Islet of Langerhans (tissue), 1 donor: ENCODE measurements at regions not wholly inside any gene's neighbourhood (a gene's known extent, or its start where the extent isn't known, plus 50 kb on each side); places are given as distances from the start of the nearest gene placed in this dataset.
"Not testable (repeated sequence)": the region's sequence is repeated elsewhere in the genome, so short reads cannot be mapped to it uniquely, and the experiment has no call there.

Experiments
- FAIRE-seq: peaks from one replicate; lab custom pipeline; 2011; peaks lifted over from hg19 to GRCh38; lab: Jason Lieb, UNC

- no peak for FAIRE-seq
Observed at GRCh38 chr6:66369407-66369806, 662.4 kb upstream of the EYS start.

- FAIRE-seq: no peak
Observed at GRCh38 chr6:66362888-66363287, 655.9 kb upstream of the EYS start.

- no peak for FAIRE-seq
Observed at GRCh38 chr6:66361886-66362285, 654.9 kb upstream of the EYS start.

- no peak for FAIRE-seq
Observed at GRCh38 chr6:66357781-66358180, 650.8 kb upstream of the EYS start.

- FAIRE-seq: no peak
Observed at GRCh38 chr6:66355471-66355870, 648.4 kb upstream of the EYS start.

GRCh38 chr6:66344796-66345195 is 637.8 kb upstream of the EYS start:
- no peak for FAIRE-seq

GRCh38 chr6:66340736-66341135 is 633.7 kb upstream of the EYS start:
- FAIRE-seq: no peak

- FAIRE-seq: no peak
Observed at GRCh38 chr6:66336176-66336575, 629.1 kb upstream of the EYS start.

GRCh38 chr6:66328200-66328599 is 621.2 kb upstream of the EYS start:
- FAIRE-seq: no peak

GRCh38 chr6:66326228-66326627 is 619.2 kb upstream of the EYS start:
- FAIRE-seq: no peak

- no peak for FAIRE-seq
Observed at GRCh38 chr6:66321017-66321416, 614.0 kb upstream of the EYS start.

GRCh38 chr6:66307490-66307889 is 600.5 kb upstream of the EYS start:
- FAIRE-seq: no peak

- no peak for FAIRE-seq
Observed at GRCh38 chr6:66291905-66292304, 584.9 kb upstream of the EYS start.

GRCh38 chr6:66289889-66290288 is 582.9 kb upstream of the EYS start:
- no peak for FAIRE-seq

- FAIRE-seq: no peak
Observed at GRCh38 chr6:66278115-66278514, 571.1 kb upstream of the EYS start.

- no peak for FAIRE-seq
Observed at GRCh38 chr6:66277400-66277799, 570.4 kb upstream of the EYS start.

GRCh38 chr6:66265737-66266136 is 558.7 kb upstream of the EYS start:
- FAIRE-seq: no peak

- no peak for FAIRE-seq
Observed at GRCh38 chr6:66264376-66264775, 557.4 kb upstream of the EYS start.

GRCh38 chr6:66258731-66259487 is 551.9 kb upstream of the EYS start:
- not testable (repeated sequence) for FAIRE-seq

- no peak for FAIRE-seq
Observed at GRCh38 chr6:66245231-66245630, 538.2 kb upstream of the EYS start.

GRCh38 chr6:66238851-66239250 is 531.8 kb upstream of the EYS start:
- no peak for FAIRE-seq

GRCh38 chr6:66232890-66233289 is 525.9 kb upstream of the EYS start:
- no peak for FAIRE-seq

GRCh38 chr6:66230591-66230990 is 523.6 kb upstream of the EYS start:
- no peak for FAIRE-seq

- no peak for FAIRE-seq
Observed at GRCh38 chr6:66226109-66226508, 519.1 kb upstream of the EYS start.

GRCh38 chr6:66210964-66211363 is 503.9 kb upstream of the EYS start:
- FAIRE-seq: no peak
